CD4-positive, alpha-beta T cell (primary cell): ENCODE measurements at regions not wholly inside any gene's neighbourhood (a gene's known extent, or its start where the extent isn't known, plus 50 kb on each side); places are given as distances from the start of the nearest gene placed in this dataset.

ENCODE experiments used
- ATAC-seq: fragments of 200-7000 bp; cut with Tn5 transposase; one replicate; pipeline ENCODE4 v1.10.0; 2022; ENCODE audit warnings: mild to moderate bottlenecking; ENCODE audit not compliant: poor library complexity
- CTCF ChIA-PET: fragments of 350-600 bp; sonication (Branson Sonifier 250); formaldehyde crosslinking; loops from one replicate; lab custom pipeline; 2021; ENCODE audit warnings: antibody characterized with exemption, inconsistent platforms; lab: Charles Lee
- POLR2A ChIA-PET: fragments of 350-600 bp; sonication (Branson Sonifier 250); formaldehyde crosslinking; loops from one replicate; lab custom pipeline; 2021; ENCODE audit warnings: antibody characterized with exemption, inconsistent platforms; lab: Charles Lee
- DNase-seq, 14 experiments: peaks; one replicate each; pipeline ENCODE4 v3.0.0-alpha.2; 2013 to 2020; ENCODE audit warnings: mixed read lengths in 2 of 14
- H3K27ac ChIP-seq, 2 donors: one replicate each; pipeline versions ENCODE4 v1.5.1 to v1.7.0; 2013; ENCODE audit warnings: low read length in 2 of 2, low read depth in 1 of 2, mild to moderate bottlenecking in 1 of 2
- H3K27me3 ChIP-seq, 2 experiments: 1 replicate in 1 of 2; 2 replicates in 1 of 2; pipeline versions ENCODE4 v1.6.1 to v1.7.0; 2013; ENCODE audit warnings: low read length in 2 of 2, control low read depth in 1 of 2, mild to moderate bottlenecking in 1 of 2, moderate library complexity in 1 of 2; ENCODE audit not compliant: insufficient read depth in 2 of 2, control insufficient read depth in 1 of 2
- H3K36me3 ChIP-seq: one replicate; pipeline ENCODE4 v1.6.1; 2013; ENCODE audit warnings: low read length, control low read depth; ENCODE audit not compliant: insufficient read depth
- H3K4me1 ChIP-seq: one replicate; pipeline ENCODE4 v1.6.1; 2013; ENCODE audit warnings: low read length, control low read depth; ENCODE audit not compliant: insufficient read depth
- H3K4me3 ChIP-seq: one replicate; pipeline ENCODE4 v1.5.1; 2013; ENCODE audit warnings: mild to moderate bottlenecking, low read length, moderate library complexity
- H3K9me3 ChIP-seq, 2 experiments: 1 replicate in 1 of 2; 2 replicates in 1 of 2; pipeline versions ENCODE4 v1.6.1 to v1.7.0; 2013; ENCODE audit warnings: low read length in 2 of 2, mild to moderate bottlenecking in 2 of 2, control low read depth in 1 of 2, moderate library complexity in 1 of 2; ENCODE audit not compliant: control insufficient read depth in 1 of 2, insufficient read depth in 1 of 2
- H3K27ac Mint-ChIP-seq: one replicate; pipeline ENCODE4 v1.8.0; 2020; ENCODE audit warnings: mixed read lengths
- H3K27me3 Mint-ChIP-seq: one replicate; pipeline ENCODE4 v1.8.0; 2021; ENCODE audit warnings: mixed read lengths
- H3K36me3 Mint-ChIP-seq: one replicate; pipeline ENCODE4 v1.8.0; 2021; ENCODE audit warnings: low read depth, mixed read lengths
- H3K4me1 Mint-ChIP-seq: one replicate; pipeline ENCODE4 v1.8.0; 2021; ENCODE audit warnings: low read depth, mixed read lengths
- H3K4me3 Mint-ChIP-seq: one replicate; pipeline ENCODE4 v1.8.0; 2020; ENCODE audit warnings: mild to moderate bottlenecking, mixed read lengths
- H3K9me3 Mint-ChIP-seq: one replicate; pipeline ENCODE4 v1.8.0; 2020; ENCODE audit warnings: mixed read lengths
- intact Hi-C, 2 experiments: fragments of 100-400 bp; cut with DNase I in 1 of 2; cut with micrococcal nuclease in 1 of 2; formaldehyde crosslinking; loops; one replicate each; pipeline versions ENCODE4 v1.15.1 to v1.9.0; 2023 to 2025; cut with DNase I, micrococcal nuclease
- TF ChIP-seq, protein P1 (sequence below): fragments of 200-600 bp; IDR thresholded peaks from one replicate; pipeline ENCODE4 v1.8.0; 2022; ENCODE audit warnings: antibody characterized with exemption, mild to moderate bottlenecking

DNA sequence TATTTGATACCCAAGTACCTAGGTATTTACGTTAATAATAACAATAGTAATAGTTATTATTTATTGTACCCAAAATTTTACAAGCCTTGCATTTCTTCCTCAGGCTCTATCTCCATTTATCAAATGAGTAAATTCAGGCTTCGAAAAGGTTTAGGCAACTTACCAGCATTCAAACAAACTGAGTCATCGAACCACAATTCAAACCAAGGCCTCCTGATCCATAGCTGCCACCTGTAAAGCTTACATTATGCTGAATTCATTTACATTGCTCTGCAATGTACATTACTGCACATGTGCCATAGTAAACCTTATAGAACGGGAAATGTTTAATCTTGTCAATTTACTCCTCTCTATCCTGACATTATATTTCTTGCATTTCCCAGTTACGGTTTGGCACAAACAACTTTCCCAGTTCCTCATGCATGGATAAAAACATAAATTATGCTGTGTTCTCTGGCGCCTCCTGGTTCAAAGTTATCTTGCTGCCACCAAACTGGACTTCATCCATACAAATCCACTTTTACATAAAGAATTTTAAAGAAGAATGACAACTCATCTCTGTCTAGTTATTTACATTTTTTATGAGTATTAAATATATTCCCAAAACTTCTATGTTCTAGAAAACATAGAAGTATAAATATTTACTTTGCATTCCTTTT lies 360.6 kb upstream of the SOX9 start:
- no peak overlapping the region for H3K4me3 ChIP-seq
- TF ChIP-seq, protein P1, sequence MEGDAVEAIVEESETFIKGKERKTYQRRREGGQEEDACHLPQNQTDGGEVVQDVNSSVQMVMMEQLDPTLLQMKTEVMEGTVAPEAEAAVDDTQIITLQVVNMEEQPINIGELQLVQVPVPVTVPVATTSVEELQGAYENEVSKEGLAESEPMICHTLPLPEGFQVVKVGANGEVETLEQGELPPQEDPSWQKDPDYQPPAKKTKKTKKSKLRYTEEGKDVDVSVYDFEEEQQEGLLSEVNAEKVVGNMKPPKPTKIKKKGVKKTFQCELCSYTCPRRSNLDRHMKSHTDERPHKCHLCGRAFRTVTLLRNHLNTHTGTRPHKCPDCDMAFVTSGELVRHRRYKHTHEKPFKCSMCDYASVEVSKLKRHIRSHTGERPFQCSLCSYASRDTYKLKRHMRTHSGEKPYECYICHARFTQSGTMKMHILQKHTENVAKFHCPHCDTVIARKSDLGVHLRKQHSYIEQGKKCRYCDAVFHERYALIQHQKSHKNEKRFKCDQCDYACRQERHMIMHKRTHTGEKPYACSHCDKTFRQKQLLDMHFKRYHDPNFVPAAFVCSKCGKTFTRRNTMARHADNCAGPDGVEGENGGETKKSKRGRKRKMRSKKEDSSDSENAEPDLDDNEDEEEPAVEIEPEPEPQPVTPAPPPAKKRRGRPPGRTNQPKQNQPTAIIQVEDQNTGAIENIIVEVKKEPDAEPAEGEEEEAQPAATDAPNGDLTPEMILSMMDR = no peak
- H3K36me3 ChIP-seq = no peaks in the 10 kb centered on the region
- POLR2A ChIA-PET = no interaction called here
- Mint-ChIP-seq H3K27me3 (no peaks in the 10 kb centered on the region), H3K9me3 (peaks cover 5% of the 10 kb centered on the region), H3K4me3 (no peak overlapping the region), H3K27ac (no peak overlapping the region), H3K4me1 (no peaks in the 10 kb centered on the region), H3K36me3 (no peaks in the 10 kb centered on the region)
- CTCF ChIA-PET = no interaction called here
- DNase-seq (no peak), ATAC-seq (no peak)
- no peaks in the 10 kb centered on the region for H3K27me3 ChIP-seq
- H3K9me3 ChIP-seq = no peaks in the 10 kb centered on the region
- no peak overlapping the region for H3K27ac ChIP-seq
- intact Hi-C loops = no loop called here
- no peaks in the 10 kb centered on the region for H3K4me1 ChIP-seq

GRCh38 chr17:71762526-71762925 lies 358.3 kb upstream of the SOX9 start:
- Mint-ChIP-seq H3K27ac (no peak overlapping the region), H3K9me3 (peaks cover 7% of the 10 kb centered on the region), H3K27me3 (no peaks in the 10 kb centered on the region), H3K4me3 (no peak overlapping the region), H3K36me3 (no peaks in the 10 kb centered on the region), H3K4me1 (no peaks in the 10 kb centered on the region)
- Histone ChIP-seq H3K4me1 (no peaks in the 10 kb centered on the region), H3K9me3 (no peaks in the 10 kb centered on the region), H3K27me3 (no peaks in the 10 kb centered on the region), H3K4me3 (no peak overlapping the region), H3K27ac (no peak overlapping the region), H3K36me3 (no peaks in the 10 kb centered on the region)
- DNase-seq (no peak), ATAC-seq (no peak)
- POLR2A ChIA-PET = no interaction called here
- TF ChIP-seq, protein P1 = no peak
- CTCF ChIA-PET = no interaction called here
- intact Hi-C loops = no loop called here

- ChIA-PET POLR2A (no interaction called here), CTCF (no interaction called here)
- Histone ChIP-seq H3K4me3 (no peak overlapping the region), H3K27ac (no peak overlapping the region), H3K36me3 (no peaks in the 10 kb centered on the region), H3K4me1 (no peaks in the 10 kb centered on the region), H3K27me3 (no peaks in the 10 kb centered on the region), H3K9me3 (no peaks in the 10 kb centered on the region)
- H3K4me3 Mint-ChIP-seq = no peak overlapping the region
- ATAC-seq (no peak), DNase-seq (no peak)
- no peak overlapping the region for H3K27ac Mint-ChIP-seq
- intact Hi-C loops = no loop called here
- H3K36me3 Mint-ChIP-seq = no peaks in the 10 kb centered on the region
- H3K4me1 Mint-ChIP-seq = no peaks in the 10 kb centered on the region
- TF ChIP-seq, protein P1 = no peak
- H3K27me3 Mint-ChIP-seq = no peaks in the 10 kb centered on the region
- peaks cover 7% of the 10 kb centered on the region for H3K9me3 Mint-ChIP-seq
These were observed 356.3 kb upstream of the SOX9 start for GRCh38 chr17:71764505-71764904.
